ENCODE measurements at regions not wholly inside any gene's neighbourhood (a gene's known extent, or its start where the extent isn't known, plus 50 kb on each side); places are given as distances from the start of the nearest gene placed in this dataset.

DNA sequence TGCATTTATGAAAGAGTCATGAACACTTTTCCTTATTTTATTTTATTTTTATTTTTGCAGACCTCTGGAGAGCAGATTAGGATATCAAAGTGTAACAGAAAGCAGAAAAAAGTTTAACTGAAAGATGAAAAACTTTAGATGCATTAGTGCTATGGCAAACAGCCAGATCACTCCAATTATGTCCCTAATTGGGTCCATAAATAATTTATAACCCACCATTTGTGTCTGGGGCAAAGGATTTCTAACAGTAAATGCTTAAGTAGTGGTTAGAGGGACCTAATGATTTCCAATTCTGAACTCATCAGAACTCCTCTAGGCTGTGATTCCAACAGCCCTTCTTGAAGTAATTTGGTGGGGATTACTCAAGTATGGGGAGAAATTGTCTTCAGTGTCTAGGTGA lies 93.7 kb upstream of the PROKR2 start:
- no peak for TF ChIP-seq EZH2 (IDR thresholded peaks at IDR 0.05)
- TF ChIP-seq, protein P1, sequence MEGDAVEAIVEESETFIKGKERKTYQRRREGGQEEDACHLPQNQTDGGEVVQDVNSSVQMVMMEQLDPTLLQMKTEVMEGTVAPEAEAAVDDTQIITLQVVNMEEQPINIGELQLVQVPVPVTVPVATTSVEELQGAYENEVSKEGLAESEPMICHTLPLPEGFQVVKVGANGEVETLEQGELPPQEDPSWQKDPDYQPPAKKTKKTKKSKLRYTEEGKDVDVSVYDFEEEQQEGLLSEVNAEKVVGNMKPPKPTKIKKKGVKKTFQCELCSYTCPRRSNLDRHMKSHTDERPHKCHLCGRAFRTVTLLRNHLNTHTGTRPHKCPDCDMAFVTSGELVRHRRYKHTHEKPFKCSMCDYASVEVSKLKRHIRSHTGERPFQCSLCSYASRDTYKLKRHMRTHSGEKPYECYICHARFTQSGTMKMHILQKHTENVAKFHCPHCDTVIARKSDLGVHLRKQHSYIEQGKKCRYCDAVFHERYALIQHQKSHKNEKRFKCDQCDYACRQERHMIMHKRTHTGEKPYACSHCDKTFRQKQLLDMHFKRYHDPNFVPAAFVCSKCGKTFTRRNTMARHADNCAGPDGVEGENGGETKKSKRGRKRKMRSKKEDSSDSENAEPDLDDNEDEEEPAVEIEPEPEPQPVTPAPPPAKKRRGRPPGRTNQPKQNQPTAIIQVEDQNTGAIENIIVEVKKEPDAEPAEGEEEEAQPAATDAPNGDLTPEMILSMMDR (IDR thresholded peaks at IDR 0.05), result no peak
- TF ChIP-seq EZH2phosphoT487 (IDR thresholded peaks at IDR 0.05), result no peak

All from neural progenitor cell (in vitro differentiated cells).